Kidney (tissue), 13 donors: ENCODE measurements at regions not wholly inside any gene's neighbourhood (a gene's known extent, or its start where the extent isn't known, plus 50 kb on each side); places are given as distances from the start of the nearest gene placed in this dataset.

ENCODE experiments used
- DNase-seq, 5 donors: peaks; one replicate each; pipeline ENCODE4 v3.0.0-alpha.2; 2013 to 2020
- FAIRE-seq: peaks from 2 replicates; lab custom pipeline; 2012; peaks lifted over from hg19 to GRCh38; lab: Jason Lieb, UNC
- H3K27ac ChIP-seq, 2 donors: one replicate each; pipeline ENCODE4 v1.7.0; 2013; ENCODE audit warnings: low read depth in 2 of 2, low read length in 2 of 2, inconsistent platforms in 1 of 2
- H3K27me3 ChIP-seq: one replicate; pipeline ENCODE4 v1.7.1; 2013; ENCODE audit warnings: low read length, inconsistent platforms; ENCODE audit not compliant: control insufficient read depth, insufficient read depth
- H3K36me3 ChIP-seq, 3 donors: one replicate each; pipeline versions ENCODE4 v1.7.0 to v1.7.1; 2013; ENCODE audit warnings: low read length in 3 of 3, control low read depth in 1 of 3, inconsistent platforms in 1 of 3; ENCODE audit not compliant: insufficient read depth in 3 of 3, control insufficient read depth in 2 of 3
- H3K4me1 ChIP-seq, 3 donors: one replicate each; pipeline versions ENCODE4 v1.7.0 to v1.7.1; 2013; ENCODE audit warnings: low read length in 3 of 3, inconsistent platforms in 1 of 3, low read depth in 1 of 3; ENCODE audit not compliant: control insufficient read depth in 2 of 3, insufficient read depth in 2 of 3
- H3K4me3 ChIP-seq, 3 donors: one replicate each; pipeline versions ENCODE4 v1.7.0 to v1.8.1; 2013; ENCODE audit warnings: low read length in 3 of 3, control low read depth in 1 of 3, inconsistent platforms in 1 of 3
- H3K9ac ChIP-seq, 3 donors: one replicate each; pipeline versions ENCODE4 v1.7.0 to v1.7.1; 2013; ENCODE audit warnings: low read length in 3 of 3, control low read depth in 1 of 3, inconsistent platforms in 1 of 3
- H3K9me3 ChIP-seq, 3 donors: one replicate each; pipeline versions ENCODE4 v1.7.0 to v1.7.1; 2013; ENCODE audit warnings: low read length in 3 of 3, control low read depth in 1 of 3, inconsistent platforms in 1 of 3; ENCODE audit not compliant: control insufficient read depth in 2 of 3, insufficient read depth in 1 of 3
- intact Hi-C: fragments of 100-400 bp; cut with DNase I; formaldehyde crosslinking; loops from one replicate; pipeline ENCODE4 v1.11.1; 2022
- TF ChIP-seq, protein P1 (sequence below): IDR thresholded peaks from 3 replicates; pipeline ENCODE4 v1.5.1; 2012; ENCODE audit warnings: mild to moderate bottlenecking, moderate library complexity, borderline replicate concordance; ENCODE audit not compliant: insufficient read depth; ENCODE audit errors: extremely low read depth
- donor health status: control.
- donor health status: control.
- donor health status: control.
- donor health status: control.
- donor health status: control.
- donor health status: DM: yes; HTN: yes; CAD: no.
- donor health status: Normal renal cell carcinoma (clear cell type).

DNA sequence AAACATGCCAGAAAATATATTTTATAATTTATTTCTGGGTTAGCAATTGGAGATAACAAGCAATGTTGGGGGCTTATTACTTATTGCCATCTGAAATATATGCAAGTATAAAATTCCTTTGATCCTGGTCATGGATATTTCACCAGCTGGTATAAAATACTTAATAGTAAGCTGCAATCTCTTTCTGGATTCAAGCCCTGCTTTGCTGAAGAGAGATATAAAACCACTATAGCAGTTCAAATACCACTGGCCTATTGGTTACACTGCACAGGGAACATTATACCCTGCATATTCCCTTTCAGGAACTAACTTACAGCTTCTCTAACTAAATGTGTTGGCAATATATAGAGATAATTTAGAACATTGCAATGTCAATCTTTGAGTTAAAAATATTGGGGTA is 546.2 kb upstream of the ATP2B1 start:
- no peaks in the 10 kb centered on the region for H3K9me3 ChIP-seq
- H3K27me3 ChIP-seq, result no peaks in the 10 kb centered on the region
- no peak overlapping the region for H3K4me3 ChIP-seq
- intact Hi-C loops, result no loop called here
- no peak overlapping the region for H3K27ac ChIP-seq
- no peaks in the 10 kb centered on the region for H3K4me1 ChIP-seq
- no peak for DNase-seq
- H3K36me3 ChIP-seq, result no peaks in the 10 kb centered on the region
- TF ChIP-seq, protein P1, sequence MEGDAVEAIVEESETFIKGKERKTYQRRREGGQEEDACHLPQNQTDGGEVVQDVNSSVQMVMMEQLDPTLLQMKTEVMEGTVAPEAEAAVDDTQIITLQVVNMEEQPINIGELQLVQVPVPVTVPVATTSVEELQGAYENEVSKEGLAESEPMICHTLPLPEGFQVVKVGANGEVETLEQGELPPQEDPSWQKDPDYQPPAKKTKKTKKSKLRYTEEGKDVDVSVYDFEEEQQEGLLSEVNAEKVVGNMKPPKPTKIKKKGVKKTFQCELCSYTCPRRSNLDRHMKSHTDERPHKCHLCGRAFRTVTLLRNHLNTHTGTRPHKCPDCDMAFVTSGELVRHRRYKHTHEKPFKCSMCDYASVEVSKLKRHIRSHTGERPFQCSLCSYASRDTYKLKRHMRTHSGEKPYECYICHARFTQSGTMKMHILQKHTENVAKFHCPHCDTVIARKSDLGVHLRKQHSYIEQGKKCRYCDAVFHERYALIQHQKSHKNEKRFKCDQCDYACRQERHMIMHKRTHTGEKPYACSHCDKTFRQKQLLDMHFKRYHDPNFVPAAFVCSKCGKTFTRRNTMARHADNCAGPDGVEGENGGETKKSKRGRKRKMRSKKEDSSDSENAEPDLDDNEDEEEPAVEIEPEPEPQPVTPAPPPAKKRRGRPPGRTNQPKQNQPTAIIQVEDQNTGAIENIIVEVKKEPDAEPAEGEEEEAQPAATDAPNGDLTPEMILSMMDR, result no peak
- H3K9ac ChIP-seq, result no peak overlapping the region
- FAIRE-seq, result no peak

DNA sequence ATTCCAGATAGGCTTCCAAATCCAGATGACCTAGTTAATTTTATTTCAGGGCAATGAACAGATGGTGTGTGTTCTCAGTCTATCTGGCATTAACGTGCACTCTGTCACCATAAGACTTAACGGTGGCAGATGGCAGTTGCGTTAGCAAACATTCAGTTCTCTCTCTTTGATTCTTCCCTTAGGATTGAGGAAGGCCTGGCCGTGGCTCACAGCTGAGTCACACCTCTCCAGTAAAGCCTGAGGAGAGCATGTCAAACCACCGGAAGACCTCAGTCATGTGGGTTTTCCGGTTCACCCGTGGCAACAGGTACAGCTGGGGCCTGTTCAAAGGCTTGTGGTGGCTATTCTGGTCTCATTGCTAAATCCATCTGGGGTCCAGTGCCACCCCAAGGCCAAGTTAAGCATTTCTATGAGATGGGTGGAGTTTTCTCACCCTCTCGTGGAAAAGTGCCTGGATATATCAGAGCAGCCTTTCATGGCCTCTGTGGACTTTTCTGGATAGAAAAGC is 545.1 kb upstream of the ATP2B1 start:
- no peaks in the 10 kb centered on the region for H3K9me3 ChIP-seq
- no peak overlapping the region for H3K9ac ChIP-seq
- TF ChIP-seq, protein P1, result no peak
- FAIRE-seq (no peak), DNase-seq (peak in 3 of 5 donors; percentile 21 to 75 (median 33))
- no peak overlapping the region for H3K4me3 ChIP-seq
- intact Hi-C loops, result no loop called here
- H3K27ac ChIP-seq, result no peak overlapping the region
- H3K36me3 ChIP-seq, result no peaks in the 10 kb centered on the region
- no peaks in the 10 kb centered on the region for H3K4me1 ChIP-seq
- no peaks in the 10 kb centered on the region for H3K27me3 ChIP-seq

DNA sequence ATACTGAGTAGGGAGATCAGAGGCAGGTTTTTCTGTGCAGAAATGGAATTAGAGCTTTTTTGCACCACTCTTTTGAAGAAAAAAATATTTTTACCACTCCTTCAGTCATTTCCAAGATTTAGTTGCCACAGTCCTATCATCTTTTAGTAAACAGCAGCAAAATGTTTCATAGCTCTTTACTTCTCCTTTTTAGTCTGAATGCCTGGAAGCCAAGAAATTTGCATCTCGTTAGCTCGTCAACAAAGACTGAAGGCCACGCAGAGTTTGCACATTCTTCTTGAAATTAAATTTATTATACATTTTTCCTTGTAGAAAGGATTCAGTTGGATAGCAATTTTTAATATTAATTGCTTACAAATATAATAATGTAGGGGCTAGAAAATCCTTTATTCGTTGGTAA is 544.5 kb upstream of the ATP2B1 start:
- DNase-seq (no peak), FAIRE-seq (no peak)
- Histone ChIP-seq H3K27me3 (no peaks in the 10 kb centered on the region), H3K27ac (no peak overlapping the region), H3K9me3 (no peaks in the 10 kb centered on the region), H3K4me1 (no peaks in the 10 kb centered on the region), H3K36me3 (no peaks in the 10 kb centered on the region), H3K4me3 (no peak overlapping the region), H3K9ac (no peak overlapping the region)
- TF ChIP-seq, protein P1, result no peak
- intact Hi-C loops, result no loop called here

DNA sequence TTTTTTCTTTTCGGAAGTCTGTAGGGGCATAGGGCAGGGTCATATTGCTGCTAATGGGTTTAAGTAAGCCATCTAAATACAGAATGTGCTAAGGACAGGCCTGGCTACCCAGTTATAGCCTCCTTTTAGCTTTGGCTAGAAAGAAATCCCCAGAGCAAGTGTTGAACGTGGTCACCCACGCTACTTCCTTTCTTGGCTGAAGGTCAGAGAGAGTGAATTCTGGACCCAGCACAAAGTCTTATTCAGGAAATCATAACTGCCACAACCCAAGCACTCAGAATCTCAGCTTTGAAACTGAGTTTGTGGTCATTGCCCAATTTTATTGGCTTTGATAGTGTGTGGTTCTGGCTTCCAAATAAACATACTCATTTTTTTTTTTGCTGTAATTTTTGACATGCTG is 542.1 kb upstream of the ATP2B1 start:
- H3K4me1 ChIP-seq, result no peaks in the 10 kb centered on the region
- no peaks in the 10 kb centered on the region for H3K9me3 ChIP-seq
- no peaks in the 10 kb centered on the region for H3K36me3 ChIP-seq
- FAIRE-seq (no peak), DNase-seq (no peak)
- H3K4me3 ChIP-seq, result no peak overlapping the region
- TF ChIP-seq, protein P1, result no peak
- intact Hi-C loops, result no loop called here
- no peaks in the 10 kb centered on the region for H3K27me3 ChIP-seq
- H3K9ac ChIP-seq, result no peak overlapping the region
- H3K27ac ChIP-seq, result no peak overlapping the region
